22Rv1 (cell line): ENCODE measurements at regions not wholly inside any gene's neighbourhood (a gene's known extent, or its start where the extent isn't known, plus 50 kb on each side); places are given as distances from the start of the nearest gene placed in this dataset.

Source experiments
- CTCF ChIP-seq: fragments of 450-650 bp; IDR thresholded peaks from 2 replicates; pipeline ENCODE4 v1.5.1; 2017; ENCODE audit warnings: mild to moderate bottlenecking
- ZFX ChIP-seq: fragments of 450-650 bp; IDR thresholded peaks from 2 replicates; pipeline ENCODE4 v1.6.1; 2017; ENCODE audit warnings: antibody characterized with exemption, borderline replicate concordance

GRCh38 chr6:2361195-2361594 lies 115.8 kb upstream of the GMDS start:
- TF ChIP-seq CTCF (no peak), ZFX (no peak)
